NCI-H1105 (cell line): ENCODE measurements at regions not wholly inside any gene's neighbourhood (a gene's known extent, or its start where the extent isn't known, plus 50 kb on each side); places are given as distances from the start of the nearest gene placed in this dataset.

ENCODE experiments used
- DNase-seq: peaks from one replicate; lab custom pipeline; 2025; lab: John Stamatoyannopoulos, UW

- no peak for DNase-seq
These were observed 454.5 kb downstream of the ADAMTS20 start for GRCh38 chr12:43097471-43097870.

- no peak for DNase-seq
These were observed 456.2 kb downstream of the ADAMTS20 start for GRCh38 chr12:43095669-43096280.

GRCh38 chr12:43094886-43095575 is 457.0 kb downstream of the ADAMTS20 start:
- DNase-seq, result no peak

- no peak for DNase-seq
These were observed 461.0 kb downstream of the ADAMTS20 start for GRCh38 chr12:43090981-43091380.

GRCh38 chr12:43087195-43088091 is 464.6 kb downstream of the ADAMTS20 start:
- DNase-seq, result no peak

- no peak for DNase-seq
These were observed 472.5 kb downstream of the ADAMTS20 start for GRCh38 chr12:43079476-43079875.

- no peak for DNase-seq
These were observed 473.0 kb downstream of the ADAMTS20 start for GRCh38 chr12:43078976-43079375.

GRCh38 chr12:43072431-43072830 is 479.6 kb downstream of the ADAMTS20 start:
- no peak for DNase-seq

GRCh38 chr12:43069768-43070221 is 480.2 kb upstream of the PRICKLE1 start:
- DNase-seq, result no peak

GRCh38 chr12:43066471-43066870 is 476.9 kb upstream of the PRICKLE1 start:
- DNase-seq, result no peak

- DNase-seq, result no peak
These were observed 474.1 kb upstream of the PRICKLE1 start for GRCh38 chr12:43063650-43064049.

GRCh38 chr12:43062201-43062895 is 472.8 kb upstream of the PRICKLE1 start:
- DNase-seq, result no peak

GRCh38 chr12:43060742-43061141 is 471.2 kb upstream of the PRICKLE1 start:
- DNase-seq, result no peak

GRCh38 chr12:43058616-43059015 is 469.1 kb upstream of the PRICKLE1 start:
- no peak for DNase-seq

GRCh38 chr12:43057566-43057965 is 468.0 kb upstream of the PRICKLE1 start:
- DNase-seq, result no peak

- DNase-seq, result no peak
These were observed 464.5 kb upstream of the PRICKLE1 start for GRCh38 chr12:43054085-43054484.

GRCh38 chr12:43052441-43052840 is 462.9 kb upstream of the PRICKLE1 start:
- no peak for DNase-seq

GRCh38 chr12:43044241-43044640 is 454.7 kb upstream of the PRICKLE1 start:
- no peak for DNase-seq

GRCh38 chr12:43038991-43039390 is 449.4 kb upstream of the PRICKLE1 start:
- DNase-seq, result no peak

- DNase-seq, result no peak
These were observed 440.4 kb upstream of the PRICKLE1 start for GRCh38 chr12:43029971-43030370.

- no peak for DNase-seq
These were observed 439.3 kb upstream of the PRICKLE1 start for GRCh38 chr12:43028826-43029225.

- DNase-seq, result no peak
These were observed 433.3 kb upstream of the PRICKLE1 start for GRCh38 chr12:43022838-43023237.
